Dedifferentiated amniotic fluid mesenchymal stem cell (primary cell): ENCODE measurements at regions not wholly inside any gene's neighbourhood (a gene's known extent, or its start where the extent isn't known, plus 50 kb on each side); places are given as distances from the start of the nearest gene placed in this dataset.

Experiments
- DNase-seq: peaks from one replicate; pipeline ENCODE4 v3.0.0-alpha.2; 2016; ENCODE audit errors: extremely low spot score

- DNase-seq: peak; percentile 77
Measured at GRCh38 chr18:34592961-34593382, 117.1 kb upstream of the DTNA start.

GRCh38 chr18:34594266-34594665 is 115.8 kb upstream of the DTNA start:
- no peak for DNase-seq

- no peak for DNase-seq
Measured at GRCh38 chr18:34595690-34596089, 114.4 kb upstream of the DTNA start.

- peak; percentile 15 for DNase-seq
Measured at GRCh38 chr18:34598120-34598635, 111.9 kb upstream of the DTNA start.

- peak; percentile 34 for DNase-seq
Measured at GRCh38 chr18:34600158-34600557, 109.9 kb upstream of the DTNA start.

GRCh38 chr18:34600874-34601656 is 109.0 kb upstream of the DTNA start:
- DNase-seq: no peak

- DNase-seq: no peak
Measured at GRCh38 chr18:34604591-34604990, 105.5 kb upstream of the DTNA start.

- no peak for DNase-seq
Measured at GRCh38 chr18:34606851-34607250, 103.2 kb upstream of the DTNA start.

GRCh38 chr18:34608064-34608463 is 102.0 kb upstream of the DTNA start:
- no peak for DNase-seq

GRCh38 chr18:34609986-34610648 is 100.0 kb upstream of the DTNA start:
- no peak for DNase-seq

GRCh38 chr18:34611904-34612303 is 98.2 kb upstream of the DTNA start:
- DNase-seq: no peak

GRCh38 chr18:34620258-34620861 is 89.7 kb upstream of the DTNA start:
- no peak for DNase-seq

- no peak for DNase-seq
Measured at GRCh38 chr18:34623557-34623956, 86.5 kb upstream of the DTNA start.

GRCh38 chr18:34624551-34624950 is 85.5 kb upstream of the DTNA start:
- DNase-seq: no peak

GRCh38 chr18:34626404-34627136 is 83.5 kb upstream of the DTNA start:
- DNase-seq: no peak

GRCh38 chr18:34627137-34627920 is 82.8 kb upstream of the DTNA start:
- no peak for DNase-seq

GRCh38 chr18:34631093-34631966 is 78.8 kb upstream of the DTNA start:
- DNase-seq: no peak

GRCh38 chr18:34632321-34632720 is 77.8 kb upstream of the DTNA start:
- no peak for DNase-seq

GRCh38 chr18:34633368-34633767 is 76.7 kb upstream of the DTNA start:
- DNase-seq: no peak

- no peak for DNase-seq
Measured at GRCh38 chr18:34637094-34637801, 72.8 kb upstream of the DTNA start.
